HG03135 (cell line): ENCODE measurements at regions not wholly inside any gene's neighbourhood (a gene's known extent, or its start where the extent isn't known, plus 50 kb on each side); places are given as distances from the start of the nearest gene placed in this dataset.

Source experiments
- ATAC-seq: cut with Tn5 transposase; IDR thresholded peaks from one replicate; pipeline ENCODE4 v1.9.1; 2021; ENCODE audit warnings: mild to moderate bottlenecking, moderate library complexity; ENCODE audit not compliant: unreplicated experiment

GRCh38 chr5:74113196-74113540, 487.2 kb downstream of the ARHGEF28 start:
- ATAC-seq: no peak

- no peak for ATAC-seq
Measured at GRCh38 chr5:74112372-74113195, 486.6 kb downstream of the ARHGEF28 start.

DNA sequence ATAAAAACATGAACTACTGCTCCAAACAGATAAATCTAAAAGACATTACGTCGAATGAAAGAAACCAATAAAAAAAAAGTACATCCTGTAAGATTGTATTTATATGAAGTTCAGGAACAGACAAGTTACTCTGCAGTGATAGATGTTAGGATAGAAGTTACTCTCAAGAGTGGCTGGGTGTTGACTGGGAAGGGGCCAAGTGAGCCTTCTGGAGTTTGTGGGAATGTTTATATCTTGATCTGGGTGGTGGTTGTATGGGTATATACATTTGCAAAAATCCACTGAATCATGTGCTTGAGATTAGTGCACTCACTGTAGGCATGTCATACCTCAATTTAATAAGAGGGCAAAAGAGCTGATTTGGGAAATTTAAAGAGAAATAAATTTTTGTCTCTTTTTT, 485.8 kb downstream of the ARHGEF28 start:
- ATAC-seq: no peak

DNA sequence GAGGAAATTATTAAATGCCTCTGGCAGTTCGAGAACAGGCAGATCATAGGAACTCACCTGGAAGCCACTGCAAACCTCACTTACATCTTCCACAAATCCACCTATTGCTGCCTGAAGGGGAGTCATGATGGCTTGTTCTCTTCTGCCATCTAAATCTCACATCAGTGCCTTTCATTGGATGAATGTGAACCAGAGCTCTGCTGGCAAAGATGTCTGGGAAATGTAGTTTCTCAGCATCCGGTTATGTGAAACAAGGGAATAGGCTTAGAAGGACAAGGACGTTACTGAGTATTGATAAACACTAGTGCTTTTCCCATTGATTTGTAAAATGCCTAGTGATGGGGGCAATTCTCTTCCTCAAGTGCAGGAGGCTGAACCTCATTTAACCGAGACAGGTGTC, 483.3 kb downstream of the ARHGEF28 start:
- no peak for ATAC-seq

DNA sequence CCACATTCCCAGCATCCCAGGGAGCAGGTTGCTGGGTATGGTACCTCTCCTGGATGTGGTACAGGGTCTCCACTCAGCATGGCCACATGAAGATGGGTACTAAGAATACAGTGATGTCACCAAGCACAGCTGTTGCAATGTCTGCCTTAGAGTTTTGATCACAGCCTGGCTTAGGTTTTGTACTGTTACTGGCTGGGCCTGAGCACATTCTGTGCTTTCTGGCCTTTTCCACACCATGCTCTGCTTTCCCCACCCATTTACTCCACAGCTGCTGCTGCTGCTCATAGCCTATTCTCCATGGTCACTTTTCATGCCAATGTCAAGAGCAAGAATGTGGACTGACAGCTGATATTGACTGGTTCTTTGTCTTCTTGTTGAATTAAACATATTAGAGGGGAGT, 481.9 kb downstream of the ARHGEF28 start:
- no peak for ATAC-seq

DNA sequence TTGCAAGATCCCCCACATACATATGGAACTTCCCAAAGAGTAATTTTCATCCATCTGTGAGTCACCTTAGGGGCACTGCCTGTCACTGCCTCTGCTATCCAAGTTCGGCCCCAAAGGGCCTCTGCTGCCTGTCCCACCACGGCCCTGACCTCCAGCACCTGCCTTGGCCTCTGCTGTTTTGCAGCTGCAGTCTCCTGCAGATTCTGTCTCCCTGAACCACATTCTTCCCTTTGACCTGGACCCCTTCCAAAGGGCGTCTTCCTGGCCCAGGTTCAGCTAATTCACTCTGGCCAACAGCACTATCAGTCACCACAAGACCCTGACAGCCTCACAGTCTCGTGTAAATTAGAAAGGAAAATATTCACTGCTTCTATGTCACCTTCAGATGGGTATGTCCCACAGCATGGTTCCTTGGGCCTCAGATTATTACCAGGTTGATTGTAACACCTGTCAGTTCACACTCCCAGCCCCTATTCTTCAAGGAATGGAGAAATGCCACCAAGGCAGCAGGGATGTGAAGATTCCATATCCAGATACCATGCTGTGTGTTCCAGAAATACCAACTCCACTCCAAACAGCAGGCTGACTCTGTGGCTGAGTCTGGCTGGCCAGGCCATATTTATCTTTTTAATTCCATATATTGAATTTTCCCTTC, 479.3 kb downstream of the ARHGEF28 start:
- no peak for ATAC-seq

DNA sequence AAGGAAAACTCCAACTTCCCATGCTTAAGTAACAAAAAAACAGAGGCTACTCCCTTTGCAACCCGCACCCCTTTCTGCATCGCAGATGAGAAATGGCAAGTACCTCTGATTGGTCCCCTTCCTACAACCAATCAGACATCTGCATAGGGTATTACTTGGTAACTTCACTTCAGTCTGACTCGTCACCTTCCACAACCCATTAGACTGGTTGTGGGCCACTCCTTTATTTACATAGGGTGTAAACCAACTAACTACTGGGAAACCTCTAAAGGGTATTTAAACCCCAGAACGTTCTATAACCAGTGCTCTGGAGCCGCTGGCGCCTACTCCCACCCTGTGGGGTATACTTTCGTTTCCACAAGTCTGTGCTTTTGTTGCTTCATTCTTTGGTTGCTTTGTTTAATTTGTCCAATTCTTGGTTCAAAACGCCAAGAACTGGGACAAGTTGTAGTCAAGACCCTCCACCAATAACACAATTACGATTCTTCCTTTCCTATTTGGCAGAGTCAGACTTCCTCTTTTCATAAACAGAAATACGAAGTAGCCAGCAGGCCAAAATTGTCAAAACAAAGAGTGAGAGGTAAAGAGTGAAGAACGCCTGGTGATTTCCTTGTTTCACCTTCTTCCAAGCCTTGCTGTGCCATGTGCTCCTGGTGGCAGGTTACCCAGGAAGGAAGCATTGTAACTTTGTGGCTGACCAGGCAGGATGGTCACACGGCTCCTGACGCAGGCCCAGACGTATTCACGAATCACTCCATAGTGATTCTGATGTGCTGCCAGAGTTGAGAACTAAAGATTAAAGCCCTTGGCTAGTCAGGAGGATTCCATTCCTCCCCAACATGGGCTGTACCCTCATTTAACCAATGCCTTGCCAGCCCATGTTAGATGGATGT, 477.4 kb downstream of the ARHGEF28 start:
- no peak for ATAC-seq

GRCh38 chr5:74100268-74100665, 474.3 kb downstream of the ARHGEF28 start:
- no peak for ATAC-seq

DNA sequence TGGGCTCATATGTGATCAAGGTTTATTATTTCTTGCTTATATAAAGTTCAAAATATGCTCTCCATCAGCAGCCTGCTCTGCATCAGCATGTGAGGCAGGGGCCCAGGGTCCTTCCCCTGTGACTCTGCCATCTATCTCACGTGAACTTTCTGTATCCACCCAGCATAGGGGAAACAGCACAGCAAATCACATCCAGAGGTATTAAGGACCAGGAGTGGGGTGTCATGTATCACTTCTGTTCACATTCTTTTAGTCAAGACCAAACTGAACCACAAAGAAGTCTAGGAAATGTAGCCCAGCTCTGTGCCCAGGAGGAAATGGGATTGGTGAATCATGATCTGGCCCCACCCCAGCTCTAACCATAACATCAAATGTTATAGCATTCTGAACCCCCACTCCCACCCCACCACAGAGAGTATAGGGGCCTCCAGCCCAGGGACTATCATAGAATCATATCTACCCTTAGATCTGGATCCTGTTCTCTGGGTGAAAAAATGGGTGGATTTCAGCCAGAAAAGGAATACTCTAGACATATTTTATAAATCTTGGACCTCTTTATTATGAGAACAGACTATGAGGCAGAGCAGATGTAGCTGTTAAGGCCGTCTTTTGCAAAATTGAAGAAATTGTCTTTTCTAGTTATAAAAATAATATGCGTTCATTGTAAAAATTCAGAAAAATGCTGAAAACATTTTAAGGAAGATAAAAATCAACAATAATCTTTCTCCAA, 473.7 kb downstream of the ARHGEF28 start:
- ATAC-seq: no peak

DNA sequence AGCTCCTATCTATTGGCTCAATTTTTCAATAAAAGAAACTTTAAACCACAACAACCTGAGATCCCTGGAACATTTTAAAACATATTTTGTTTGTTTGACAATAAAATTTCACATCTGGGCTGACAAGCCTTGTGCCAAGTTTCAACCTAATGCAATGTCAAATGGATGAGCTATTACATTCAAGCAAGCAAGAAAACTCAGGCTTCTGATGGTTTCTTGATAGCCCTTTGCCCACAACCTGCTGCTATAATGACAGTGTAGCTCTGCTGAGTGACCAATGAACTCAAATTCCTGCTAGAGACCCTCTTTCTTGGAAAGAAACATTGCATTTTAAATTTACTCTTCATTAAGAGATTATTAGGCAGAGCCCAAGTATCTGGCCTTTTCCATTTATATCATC, 472.9 kb downstream of the ARHGEF28 start:
- ATAC-seq: no peak

GRCh38 chr5:74098456-74098855, 472.5 kb downstream of the ARHGEF28 start:
- ATAC-seq: no peak

GRCh38 chr5:74096325-74096724, 470.3 kb downstream of the ARHGEF28 start:
- ATAC-seq: no peak

- ATAC-seq: no peak
Measured at GRCh38 chr5:74095871-74096270, 469.9 kb downstream of the ARHGEF28 start.

- ATAC-seq: no peak
Measured at GRCh38 chr5:74094782-74095108, 468.7 kb downstream of the ARHGEF28 start.

DNA sequence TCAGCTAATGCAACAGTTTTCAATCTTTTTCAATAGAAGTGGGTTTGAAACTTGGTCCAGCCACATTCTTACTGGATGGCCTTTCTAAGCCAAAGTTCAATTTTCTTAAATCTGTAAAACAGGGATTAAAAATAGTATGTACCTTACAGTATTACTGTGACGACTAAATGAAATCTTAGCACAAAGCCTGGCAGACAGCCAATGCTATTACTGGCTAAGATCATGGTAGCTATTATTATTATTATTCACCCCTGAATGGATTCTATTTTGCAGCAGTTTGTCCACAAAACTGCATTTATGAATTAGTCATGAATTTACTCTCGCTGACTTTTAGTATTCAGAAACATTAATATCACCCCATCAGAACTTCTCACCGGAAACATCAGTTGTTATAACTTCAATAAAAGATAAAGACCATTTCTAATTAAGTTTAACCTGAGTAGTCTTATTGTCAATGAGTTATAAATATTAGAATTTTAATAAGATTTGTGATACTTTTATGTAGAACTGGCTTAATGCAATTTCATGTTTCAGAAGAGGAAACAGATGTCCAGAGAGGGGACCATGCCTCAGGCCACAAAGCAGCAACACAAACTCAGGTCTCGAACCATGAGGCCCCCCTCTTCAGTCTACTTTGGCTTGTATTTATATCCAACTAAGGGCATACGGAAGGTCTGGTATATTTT, 468.2 kb downstream of the ARHGEF28 start:
- ATAC-seq: no peak

DNA sequence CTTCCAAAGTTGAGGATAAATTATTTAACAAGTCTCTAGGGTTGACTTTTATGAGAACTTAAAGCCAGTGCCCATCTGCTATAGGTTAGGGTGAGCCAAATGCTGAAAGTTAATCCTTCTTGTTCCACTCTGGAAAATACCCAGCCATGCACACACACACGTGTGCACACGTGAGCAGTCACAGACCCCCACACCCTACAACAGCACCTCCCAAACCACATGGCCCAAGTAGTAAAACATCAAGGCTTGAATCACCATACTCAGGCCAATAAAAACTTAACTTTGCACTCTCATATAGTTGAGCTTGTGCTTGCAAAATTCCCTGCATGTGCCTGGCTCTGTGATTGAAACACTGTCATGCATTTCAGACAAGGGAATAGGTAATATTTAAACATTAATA, 467.6 kb downstream of the ARHGEF28 start:
- no peak for ATAC-seq

DNA sequence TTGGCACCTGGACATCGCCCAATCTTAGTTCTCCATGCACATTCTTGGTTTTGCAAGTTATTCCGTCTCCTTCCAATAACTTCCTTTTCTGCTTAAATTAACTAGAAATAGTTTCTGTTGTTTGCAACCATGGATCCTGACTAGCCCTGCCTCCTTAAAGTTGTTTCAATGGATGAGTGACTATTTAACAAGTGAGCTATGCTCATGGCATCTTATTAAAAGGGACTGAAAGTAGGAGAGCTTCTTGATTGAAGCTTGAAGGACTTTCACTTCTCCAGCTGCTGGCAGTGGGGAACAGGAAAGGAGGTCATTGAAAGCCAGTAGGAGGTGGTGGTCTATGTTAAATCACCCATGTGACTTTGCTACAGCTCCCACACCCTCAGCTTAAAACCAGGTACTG, 466.8 kb downstream of the ARHGEF28 start:
- ATAC-seq: no peak

DNA sequence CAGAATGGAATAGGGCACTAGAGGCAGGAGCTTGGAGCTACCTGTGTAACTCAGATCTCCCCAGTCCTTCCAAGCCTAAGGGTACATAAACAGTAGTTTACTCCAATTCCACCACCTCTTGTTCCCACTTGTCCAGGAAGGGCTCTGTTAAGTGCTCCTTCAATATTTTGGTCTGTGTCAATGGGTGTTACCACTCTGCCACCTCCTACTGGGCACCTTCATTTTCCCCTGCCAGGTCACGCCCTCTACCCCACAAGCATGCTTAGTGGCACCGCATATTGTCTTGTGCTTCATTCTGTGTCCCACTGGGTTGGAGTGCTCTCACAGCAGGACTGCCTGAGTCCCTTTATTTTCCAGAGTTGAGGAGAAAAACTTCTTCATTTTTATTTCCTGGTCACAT, 459.8 kb downstream of the ARHGEF28 start:
- no peak for ATAC-seq

GRCh38 chr5:74085186-74085585, 459.2 kb downstream of the ARHGEF28 start:
- no peak for ATAC-seq

- ATAC-seq: no peak
Measured at GRCh38 chr5:74083096-74083791, 457.2 kb downstream of the ARHGEF28 start.
